A549 (cell line): ENCODE measurements at regions not wholly inside any gene's neighbourhood (a gene's known extent, or its start where the extent isn't known, plus 50 kb on each side); places are given as distances from the start of the nearest gene placed in this dataset.

ENCODE experiments used
- CEBPB ChIP-seq, 2 experiments: fragments of >200 bp in 1 of 2; sonication (Bioruptor Twin) in 1 of 2; formaldehyde crosslinking in 1 of 2; IDR thresholded peaks; 2 replicates each; pipeline ENCODE4 v1.6.1; 2012 to 2016
- CTCF ChIP-seq: fragments of >200 bp; sonication (Bioruptor Twin); formaldehyde crosslinking; IDR thresholded peaks from 3 replicates; pipeline ENCODE4 v1.5.1; 2016
- EP300 ChIP-seq, 2 experiments: fragments of >200 bp; sonication (Bioruptor Twin); formaldehyde crosslinking; IDR thresholded peaks; 2 replicates in 1 of 2; 3 replicates in 1 of 2; pipeline ENCODE4 v1.6.1; 2016 to 2017
- MAFK ChIP-seq: fragments of 450-650 bp; IDR thresholded peaks from 2 replicates; pipeline ENCODE4 v1.6.1; 2014; ENCODE audit not compliant: partially characterized antibody
- MAX ChIP-seq: IDR thresholded peaks from 2 replicates; pipeline ENCODE4 v1.6.1; 2012
- MAZ ChIP-seq: fragments of 150-350 bp; IDR thresholded peaks from 2 replicates; pipeline ENCODE4 v1.6.1; 2014; ENCODE audit warnings: antibody characterized with exemption, low read depth, low read length, borderline replicate concordance
- NFE2L2 ChIP-seq: fragments of 150-350 bp; conservative IDR thresholded peaks from 2 replicates; pipeline ENCODE4 v1.6.1; 2014; ENCODE audit warnings: low read length
- POLR2A ChIP-seq: IDR thresholded peaks from 2 replicates; pipeline ENCODE4 v1.6.1; 2012; ENCODE audit warnings: mild to moderate bottlenecking, low read length
- RAD21 ChIP-seq, 2 experiments: fragments of >200 bp in 1 of 2; sonication (Bioruptor Twin) in 1 of 2; formaldehyde crosslinking in 1 of 2; IDR thresholded peaks in 1 of 2; conservative IDR thresholded peaks in 1 of 2; 2 replicates in 1 of 2; 3 replicates in 1 of 2; pipeline ENCODE4 v1.6.1; 2012 to 2018; ENCODE audit warnings: inconsistent platforms in 1 of 2
- RFX5 ChIP-seq: fragments of 450-650 bp; IDR thresholded peaks from 2 replicates; pipeline ENCODE4 v1.7.1; 2014; ENCODE audit warnings: antibody characterized with exemption, mild to moderate bottlenecking, moderate library complexity
- SREBF2 ChIP-seq: fragments of 450-650 bp; IDR thresholded peaks from 2 replicates; pipeline ENCODE4 v1.6.1; 2014; ENCODE audit warnings: mild to moderate bottlenecking, moderate library complexity
- TP53 ChIP-seq: fragments of 250-450 bp; sonication (Bioruptor Pico); IDR thresholded peaks from 2 replicates; pipeline ENCODE4 v1.5.0; 2021; ENCODE audit warnings: mild to moderate bottlenecking, moderate library complexity

GRCh38 chr9:86782831-86783230, 164.5 kb downstream of the GAS1 start:
- TF ChIP-seq CTCF, result no peak
- TF ChIP-seq MAFK, result no peak
- no peak for TF ChIP-seq SREBF2
- no peak for TF ChIP-seq NFE2L2
- no peak for TF ChIP-seq TP53 (CRISPR knock-in tag)
- no peak for TF ChIP-seq RFX5
- no peak for TF ChIP-seq RAD21 (conservative IDR thresholded peaks at IDR 0.05 in 1 of 2, IDR thresholded peaks at IDR 0.05 in 1 of 2)
- no peak for TF ChIP-seq POLR2A
- TF ChIP-seq CEBPB (IDR thresholded peaks at IDR 0.05), result no peak
- TF ChIP-seq MAX, result no peak
- no peak for TF ChIP-seq EP300 (IDR thresholded peaks at IDR 0.05)
- no peak for TF ChIP-seq MAZ
